ENCODE measurements at regions not wholly inside any gene's neighbourhood (a gene's known extent, or its start where the extent isn't known, plus 50 kb on each side); places are given as distances from the start of the nearest gene placed in this dataset.

- TF ChIP-seq EZH2 (IDR thresholded peaks at IDR 0.05; ENCODE audit: low read length, missing control alignments) (no peak), CTCF (conservative IDR thresholded peaks at IDR 0.05 in 1 of 2, IDR thresholded peaks at IDR 0.05 in 1 of 2; ENCODE audit: low read depth in 1 of 2, low read length in 2 of 2) (no peak)
Observed at GRCh38 chr21:41601573-41602368, 93.8 kb upstream of the TMPRSS2 start.

Data from fibroblast of lung (primary cell).